GM18508 (cell line): ENCODE measurements at regions not wholly inside any gene's neighbourhood (a gene's known extent, or its start where the extent isn't known, plus 50 kb on each side); places are given as distances from the start of the nearest gene placed in this dataset.

Experiments
- ATAC-seq: cut with Tn5 transposase; IDR thresholded peaks from one replicate; pipeline ENCODE4 v1.9.1; 2021; ENCODE audit warnings: moderate number of reproducible peaks; ENCODE audit not compliant: insufficient read depth, unreplicated experiment

GRCh38 chr2:122251158-122251557 lies 495.7 kb downstream of the TSN start:
- ATAC-seq, result no peak

- ATAC-seq, result no peak
Measured at GRCh38 chr2:122251566-122251965, 496.1 kb downstream of the TSN start.

DNA sequence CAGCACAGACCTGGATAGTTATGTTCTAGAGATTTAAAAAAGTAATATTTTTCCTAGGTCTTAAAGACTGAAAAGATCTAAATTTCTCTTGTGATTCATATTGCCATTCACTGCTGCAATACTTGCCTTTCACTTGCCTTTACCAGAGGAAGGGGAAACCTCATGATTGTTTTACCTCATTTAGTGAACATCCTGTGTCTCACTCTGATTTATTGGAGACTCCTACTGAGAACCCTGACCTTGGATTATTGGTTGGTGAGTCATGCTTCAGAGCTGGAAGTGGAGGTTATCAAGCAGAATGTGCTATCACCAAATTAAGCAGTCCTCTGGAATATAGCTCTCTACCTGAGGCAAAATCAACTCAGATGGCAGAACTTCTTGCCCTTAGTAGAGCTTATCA lies 500.5 kb downstream of the TSN start:
- no peak for ATAC-seq

DNA sequence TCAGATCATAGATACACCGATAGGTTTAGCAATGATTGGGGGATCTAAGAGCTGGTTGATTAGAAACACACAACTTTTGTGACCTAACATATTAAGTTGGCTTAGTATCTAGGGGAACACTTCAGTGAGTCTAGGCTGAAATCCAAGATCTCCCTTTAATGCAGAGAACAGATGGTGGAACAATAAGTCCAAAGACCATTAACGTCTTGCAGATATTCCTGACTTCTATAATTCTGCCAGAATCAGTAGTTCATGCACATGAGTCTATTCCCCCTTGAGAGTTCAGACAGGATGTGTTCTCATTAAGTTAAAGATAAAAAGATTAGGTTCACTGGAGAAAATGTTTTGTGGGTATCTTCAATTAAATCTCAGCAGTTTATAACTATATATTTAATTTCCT lies 506.5 kb downstream of the TSN start:
- ATAC-seq, result no peak

- no peak for ATAC-seq
Measured at GRCh38 chr2:122263746-122264145, 508.3 kb downstream of the TSN start.

DNA sequence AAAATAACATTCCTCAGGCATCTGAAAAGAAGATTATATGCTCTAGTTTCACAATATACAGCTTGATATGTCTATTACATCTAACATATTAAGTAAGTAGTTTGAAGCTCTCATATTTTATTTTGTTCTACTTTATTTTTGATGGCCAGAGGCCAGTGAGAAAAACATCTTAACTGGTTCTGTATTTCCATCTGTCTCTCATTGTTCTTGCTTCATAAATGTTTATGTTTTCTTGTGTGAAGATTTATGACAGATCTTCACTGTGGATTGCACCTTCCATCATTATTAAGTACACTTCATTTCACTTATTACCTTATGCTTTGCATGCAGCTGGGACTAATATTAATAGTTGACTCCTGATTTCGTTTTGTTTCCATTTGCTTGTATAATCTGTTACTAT lies 511.2 kb downstream of the TSN start:
- no peak for ATAC-seq

- ATAC-seq, result no peak
Measured at GRCh38 chr2:122267947-122268346, 512.5 kb downstream of the TSN start.

- ATAC-seq, result no peak
Measured at GRCh38 chr2:122273785-122274419, 518.5 kb downstream of the TSN start.

- ATAC-seq, result no peak
Measured at GRCh38 chr2:122277956-122278355, 522.5 kb downstream of the TSN start.

DNA sequence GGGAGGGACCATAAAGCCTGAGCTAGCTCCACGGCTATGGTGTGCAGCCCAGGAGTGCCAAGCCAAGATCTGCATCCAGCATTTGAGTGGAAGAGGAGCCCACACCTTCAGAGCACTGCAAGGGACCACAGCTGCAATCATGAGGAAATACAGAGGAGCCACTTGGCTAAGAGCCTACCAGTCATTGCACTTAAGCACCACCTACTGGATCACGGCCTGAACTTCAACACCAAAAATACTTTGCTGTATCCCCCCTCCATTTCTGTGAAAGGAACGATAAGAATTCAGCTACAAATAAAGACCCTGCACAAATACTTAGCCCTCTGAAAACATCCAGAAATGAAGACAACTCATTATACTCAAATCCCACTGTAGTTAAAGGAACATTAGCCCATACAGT lies 545.3 kb downstream of the TSN start:
- ATAC-seq, result no peak

- no peak for ATAC-seq
Measured at GRCh38 chr2:122307763-122308162, 552.3 kb downstream of the TSN start.

DNA sequence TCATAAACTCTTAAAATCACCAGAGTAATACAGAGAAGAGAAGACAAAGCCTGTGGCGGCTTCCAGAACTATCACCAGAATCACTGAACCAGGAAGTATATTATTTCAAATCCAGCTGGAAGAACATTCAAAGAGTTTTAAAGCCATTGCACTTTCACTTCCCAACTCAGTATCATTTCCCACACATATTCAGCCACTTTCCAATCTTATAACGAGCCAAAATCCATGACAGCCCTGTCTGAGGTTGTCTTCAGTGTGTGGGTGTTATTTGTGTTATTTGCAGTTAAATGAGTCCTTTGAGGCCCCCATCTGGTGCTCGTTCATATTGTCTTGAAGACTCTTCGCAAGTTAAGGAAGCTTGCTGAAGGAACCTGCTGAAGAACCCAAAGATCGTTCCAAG lies 559.9 kb downstream of the TSN start:
- no peak for ATAC-seq

DNA sequence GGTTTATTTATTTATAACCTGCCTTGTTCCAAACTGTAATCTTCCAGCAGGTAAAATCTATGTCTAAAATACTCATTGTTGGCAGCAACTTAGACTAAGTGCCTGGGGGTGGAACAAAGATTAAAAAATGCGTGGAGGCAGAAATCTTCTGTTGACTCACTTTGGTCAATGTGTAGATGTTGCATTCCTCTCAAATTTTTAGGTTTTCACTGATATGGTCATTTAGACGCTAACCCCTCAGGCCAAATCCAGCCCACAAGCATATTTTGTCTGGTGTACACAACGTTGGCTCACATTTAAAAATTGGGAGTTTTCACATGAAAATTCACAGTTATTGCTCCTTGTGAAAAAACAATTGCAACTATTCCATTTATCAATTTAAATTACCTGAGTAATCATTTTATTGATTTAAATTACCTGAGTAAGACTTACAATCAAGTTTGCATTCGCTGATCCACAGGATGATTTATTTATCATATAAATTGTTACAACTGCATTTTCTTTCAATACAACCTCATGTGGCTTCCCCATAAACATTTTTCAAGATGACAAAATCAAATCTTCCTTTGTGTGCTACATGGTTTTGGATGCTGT lies 564.2 kb downstream of the TSN start:
- ATAC-seq, result no peak

- no peak for ATAC-seq
Measured at GRCh38 chr2:122322815-122323214, 567.4 kb downstream of the TSN start.

GRCh38 chr2:122323927-122324326 lies 568.5 kb downstream of the TSN start:
- no peak for ATAC-seq

DNA sequence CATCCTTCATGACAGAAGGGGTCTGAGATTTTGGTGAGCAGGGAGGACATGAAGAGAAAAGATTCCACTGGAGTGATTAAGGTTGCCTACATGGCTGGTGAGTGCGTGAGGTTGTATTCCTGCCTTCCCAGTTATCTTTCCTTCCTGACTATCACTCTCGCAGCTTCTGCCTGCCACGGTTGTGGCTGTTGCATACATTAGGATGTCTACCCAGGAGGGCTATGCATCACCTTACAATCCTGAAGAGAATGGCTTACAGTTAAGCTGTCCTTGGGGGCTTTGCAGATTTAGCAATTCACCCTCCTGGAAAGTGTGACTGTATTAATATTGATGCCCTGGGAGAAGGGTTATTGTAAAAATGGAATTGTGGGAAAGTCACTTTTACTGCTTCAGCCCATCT lies 571.0 kb downstream of the TSN start:
- ATAC-seq, result no peak

DNA sequence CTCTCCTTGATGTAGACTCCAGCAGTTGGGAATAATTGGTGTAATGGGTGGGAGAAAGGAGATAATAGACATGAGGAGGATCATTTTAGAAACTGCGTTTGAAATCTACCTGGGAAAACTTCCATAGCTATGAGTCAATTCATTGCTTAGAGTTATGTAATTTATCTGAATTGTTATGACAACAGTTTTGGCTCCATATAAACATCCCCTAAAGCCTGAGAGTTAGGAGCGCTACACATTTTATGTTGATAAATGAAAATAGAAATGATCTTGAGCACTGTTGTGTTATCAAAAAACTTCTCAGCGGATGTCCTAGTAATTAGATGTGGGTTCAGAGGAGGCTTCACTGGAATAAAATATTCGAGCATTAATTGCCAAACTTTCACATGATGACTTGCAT lies 573.4 kb downstream of the TSN start:
- ATAC-seq, result no peak

GRCh38 chr2:122329278-122329677 lies 573.8 kb downstream of the TSN start:
- no peak for ATAC-seq

DNA sequence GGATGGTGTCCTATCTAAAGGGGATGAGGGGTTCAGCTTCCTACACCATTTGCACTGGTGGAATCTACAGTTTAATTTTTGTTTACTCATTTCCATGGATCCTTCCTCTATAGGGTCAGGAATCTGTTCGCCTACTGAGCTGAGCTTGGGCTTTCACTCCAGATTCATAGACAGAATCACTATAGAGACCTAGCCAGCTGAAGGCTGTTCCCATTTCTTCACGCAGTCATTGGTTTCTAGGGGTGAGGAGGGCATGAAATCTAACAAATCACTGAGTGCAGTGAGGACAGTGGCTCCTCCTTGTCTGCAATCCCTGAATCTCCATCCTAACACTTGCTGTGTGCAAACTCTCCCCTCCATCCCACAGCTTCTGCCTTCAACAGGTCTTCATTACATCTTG lies 578.5 kb downstream of the TSN start:
- no peak for ATAC-seq

DNA sequence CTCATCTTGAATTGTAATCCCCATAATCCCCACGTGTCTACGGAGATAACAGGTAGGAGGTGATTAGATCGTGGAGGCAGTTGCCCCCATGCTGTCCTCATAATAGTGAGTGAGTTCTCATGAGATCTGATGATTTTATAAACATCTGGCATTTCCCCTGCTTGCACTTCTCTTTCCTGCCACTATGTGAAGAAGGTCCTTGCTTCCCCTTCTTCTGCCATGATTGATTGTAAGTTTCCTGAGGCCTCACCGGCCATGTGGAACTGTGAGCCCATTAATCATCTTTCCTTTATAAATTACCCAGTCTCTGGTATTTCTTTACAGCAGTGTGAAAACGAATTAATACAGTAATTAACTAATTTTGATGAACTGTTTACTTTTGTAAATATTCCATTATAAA lies 582.5 kb downstream of the TSN start:
- no peak for ATAC-seq

DNA sequence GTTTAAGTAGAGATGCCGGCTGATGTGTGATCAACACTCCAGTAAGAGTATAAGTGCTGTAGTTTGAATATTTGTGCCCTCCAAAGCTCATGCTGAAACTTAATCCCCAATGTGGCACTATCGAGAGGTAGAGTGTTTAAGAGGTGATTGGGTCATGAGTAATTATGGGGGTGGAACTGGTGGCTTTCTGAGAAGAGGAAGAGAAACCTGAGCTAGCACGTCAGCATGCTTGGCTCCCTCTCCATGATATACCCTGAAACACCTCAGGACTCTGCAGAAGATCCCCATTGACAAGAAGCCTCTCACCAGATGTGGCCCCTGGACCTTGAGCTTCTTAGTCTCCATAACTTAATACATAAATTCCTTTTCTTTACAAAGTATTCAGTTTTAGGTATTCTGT lies 584.8 kb downstream of the TSN start:
- peak; percentile 98 for ATAC-seq

GRCh38 chr2:122341007-122341406 lies 585.6 kb downstream of the TSN start:
- ATAC-seq, result peak; percentile 43
